PC-9 (cell line): ENCODE measurements at regions not wholly inside any gene's neighbourhood (a gene's known extent, or its start where the extent isn't known, plus 50 kb on each side); places are given as distances from the start of the nearest gene placed in this dataset.

Experiments
- CTCF ChIP-seq: fragments of 200-600 bp; sonication (generic); conservative IDR thresholded peaks from 2 replicates; pipeline ENCODE4 v1.6.1; 2017; ENCODE audit warnings: mixed run types, antibody characterized with exemption, mild to moderate bottlenecking, moderate library complexity
- EZH2 ChIP-seq: fragments of 200-600 bp; sonication (generic); IDR thresholded peaks from 2 replicates; pipeline ENCODE4 v1.8.0; 2017; ENCODE audit warnings: antibody characterized with exemption, low read depth

- no peak for TF ChIP-seq CTCF
- no peak for TF ChIP-seq EZH2
These were observed 120.7 kb upstream of the BANK1 start for GRCh38 chr4:101669832-101670188.
